Kidney capillary endothelial cell (primary cell): ENCODE measurements at regions not wholly inside any gene's neighbourhood (a gene's known extent, or its start where the extent isn't known, plus 50 kb on each side); places are given as distances from the start of the nearest gene placed in this dataset.
"Not testable (repeated sequence)": the region's sequence is repeated elsewhere in the genome, so short reads cannot be mapped to it uniquely, and the experiment has no call there.

Experiments
- DNase-seq: peaks from one replicate; pipeline ENCODE4 v3.0.0-alpha.2; 2018; ENCODE audit warnings: low spot score

DNA sequence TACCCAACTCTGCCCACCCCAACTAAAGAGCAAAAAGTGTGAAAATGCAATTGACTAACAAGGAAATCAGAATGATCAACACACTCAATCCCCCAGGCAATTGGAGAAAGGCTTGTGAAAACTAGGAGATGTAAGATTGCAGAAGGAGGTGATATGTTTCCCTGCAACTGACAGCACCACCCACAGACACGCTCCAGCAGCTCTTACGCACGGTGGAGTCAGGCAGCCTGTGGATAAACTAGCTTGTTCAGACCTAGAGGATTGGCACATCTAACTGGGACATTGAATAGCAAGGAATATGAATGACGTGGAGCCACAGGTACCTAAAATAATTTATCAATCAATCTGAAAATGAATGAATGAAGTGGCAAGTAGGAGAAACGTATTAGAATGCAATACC, 125.7 kb upstream of the MYO3A start:
- no peak for DNase-seq

DNA sequence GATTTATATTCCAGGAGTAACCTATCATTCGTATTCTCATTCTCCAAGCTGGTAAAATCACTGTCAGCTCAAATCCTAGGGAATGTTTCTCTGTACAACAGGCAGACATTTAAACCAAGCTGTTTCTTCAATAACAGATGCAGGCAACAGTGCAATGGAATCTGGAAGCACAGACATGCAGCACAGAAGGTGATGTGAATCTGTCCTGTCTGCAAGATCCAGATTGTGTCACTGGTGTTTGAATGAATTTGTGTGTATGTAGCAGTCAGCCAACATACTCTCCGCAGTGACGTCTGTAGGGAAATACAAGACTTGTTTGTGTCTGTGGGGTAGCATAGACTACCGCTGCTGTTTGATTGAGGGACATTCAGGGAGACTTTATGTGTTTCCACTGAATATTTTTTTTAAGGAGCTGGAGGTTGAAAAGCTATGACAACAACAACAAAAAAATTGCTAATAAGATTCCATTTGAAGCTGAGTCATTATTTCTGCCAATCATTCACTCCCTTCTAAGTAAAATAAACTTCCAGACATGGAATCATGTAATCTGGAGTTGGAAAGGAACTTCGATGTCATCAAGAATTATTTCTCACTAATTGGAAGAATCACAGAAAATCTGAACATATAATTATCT, 122.9 kb upstream of the MYO3A start:
- no peak for DNase-seq

DNA sequence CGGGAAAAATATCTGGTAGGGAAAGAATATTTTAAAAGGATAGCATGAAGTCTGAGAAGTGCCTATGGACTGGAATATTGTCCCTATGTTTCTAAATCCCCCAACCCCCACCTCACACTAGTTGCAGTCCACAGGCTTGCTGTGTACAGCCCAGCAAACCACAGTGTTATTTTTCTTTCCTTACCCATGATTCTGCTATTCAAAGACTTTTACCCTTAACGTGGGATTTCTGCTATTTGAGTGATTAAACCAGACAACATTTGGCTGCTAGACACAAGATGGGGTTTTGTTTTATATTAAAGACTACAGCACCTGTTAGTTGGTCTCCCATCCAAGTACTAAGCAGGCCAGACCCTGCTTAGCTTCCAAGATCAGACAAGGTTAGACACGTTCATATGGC, 120.5 kb upstream of the MYO3A start:
- DNase-seq = no peak

DNA sequence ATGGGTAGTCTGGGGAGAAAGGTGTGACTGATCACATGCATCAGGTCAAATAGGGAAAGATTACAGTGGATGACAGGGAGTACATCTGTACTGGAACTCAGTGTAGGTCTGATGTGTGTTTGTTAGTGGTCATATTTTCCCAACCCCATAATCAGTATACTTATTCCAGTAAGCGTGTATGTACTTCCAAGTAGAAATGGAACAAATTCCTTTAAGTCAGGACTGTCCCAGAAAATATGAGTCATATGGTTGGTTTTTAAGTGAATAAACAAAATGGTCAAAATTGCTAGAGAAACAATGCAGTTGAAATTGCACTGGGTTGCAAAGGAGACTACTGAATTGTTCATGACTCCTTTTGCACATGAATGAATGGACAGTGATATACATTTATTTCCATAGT, 118.8 kb upstream of the MYO3A start:
- DNase-seq = no peak

DNA sequence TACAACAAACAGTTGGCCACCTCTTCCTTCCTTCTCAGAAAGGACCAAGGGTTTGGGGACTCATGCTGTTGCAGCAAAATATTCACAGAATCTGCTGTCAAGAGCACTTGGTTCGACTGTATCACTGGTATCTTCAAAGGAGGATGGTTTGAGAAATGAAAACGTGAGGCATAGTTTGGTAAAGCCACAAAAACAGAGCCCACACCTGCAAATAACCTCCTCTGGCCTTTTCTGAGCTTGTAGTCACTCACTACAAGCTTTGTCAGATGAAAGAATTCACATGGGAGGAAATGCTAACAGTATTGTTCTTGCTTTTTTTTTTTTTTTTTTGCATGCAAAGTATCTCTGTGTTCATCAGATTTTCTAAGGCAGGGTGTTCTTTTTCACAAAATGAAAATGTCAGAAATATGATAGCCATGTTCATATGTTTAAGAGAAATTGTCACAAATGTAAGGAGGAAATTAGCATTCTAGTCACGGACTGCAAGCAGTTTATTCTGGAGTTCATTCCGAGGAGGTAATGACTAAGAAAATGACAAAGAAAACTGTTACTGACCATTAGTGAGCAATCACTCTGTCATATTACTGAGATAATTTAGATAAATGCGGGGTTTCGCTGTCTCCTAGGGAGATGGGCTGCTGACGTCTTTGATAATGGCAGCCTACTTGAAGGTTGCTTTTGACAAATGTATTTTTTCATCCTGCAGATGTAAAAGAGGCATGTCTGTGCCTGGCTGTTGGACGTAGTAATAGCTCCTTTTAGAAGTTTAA, 117.8 kb upstream of the MYO3A start:
- DNase-seq = no peak

DNA sequence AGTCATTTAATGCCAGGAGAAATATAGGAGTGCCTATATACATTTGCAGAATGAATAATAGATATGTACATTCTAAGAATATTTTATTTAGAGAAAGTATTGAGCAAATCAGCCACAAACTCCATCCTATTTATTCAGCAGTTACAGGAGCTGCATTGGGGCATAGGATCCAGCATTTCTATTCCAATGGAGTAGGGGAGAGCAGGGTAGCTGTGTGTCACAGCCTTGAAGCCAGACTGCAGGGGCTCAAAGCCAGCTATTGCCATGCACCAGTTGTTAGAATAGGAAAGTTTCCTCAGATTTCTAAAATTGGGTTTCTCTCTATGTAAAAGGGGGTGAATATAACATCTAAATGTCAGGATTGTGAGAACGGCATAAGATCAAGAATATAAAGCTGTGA, 116.8 kb upstream of the MYO3A start:
- DNase-seq = no peak

DNA sequence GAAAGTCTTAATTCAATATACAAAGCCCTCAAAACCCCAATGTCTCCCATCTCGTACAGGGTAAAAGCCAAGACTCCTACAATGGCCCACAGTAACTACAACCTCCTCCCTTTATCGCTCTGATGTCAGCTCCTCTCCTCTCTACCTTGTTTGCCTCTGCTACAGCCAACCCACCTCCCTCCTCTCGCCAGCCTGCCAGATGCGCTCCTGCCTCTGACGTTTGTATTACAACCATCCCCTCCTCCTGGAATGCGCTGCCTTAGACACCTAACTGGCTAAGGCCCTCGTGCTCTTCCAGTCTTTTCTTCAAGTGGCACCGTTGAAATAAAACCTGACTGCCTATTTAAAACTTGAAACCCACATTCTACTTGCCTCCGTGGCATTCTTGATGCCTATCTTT, 115.3 kb upstream of the MYO3A start:
- DNase-seq = no peak

DNA sequence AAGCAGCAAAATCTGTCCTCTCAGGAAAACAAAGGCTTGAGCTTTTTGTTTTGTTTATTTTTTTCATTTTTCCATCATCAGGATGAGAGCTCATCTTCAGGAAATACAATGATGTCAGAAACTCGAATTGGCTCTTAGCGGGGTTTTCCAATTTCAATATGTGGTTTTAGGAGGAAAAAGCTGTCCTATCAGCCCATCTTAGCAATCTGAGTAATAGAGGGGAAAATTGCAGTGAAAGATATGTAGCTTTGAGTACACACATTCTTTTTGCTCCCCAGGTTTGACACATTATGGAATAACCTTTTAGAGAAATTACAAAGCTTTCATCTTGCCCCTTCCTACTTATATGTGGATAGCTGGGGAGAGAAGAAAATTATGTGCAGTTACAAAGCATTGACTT, 113.6 kb upstream of the MYO3A start:
- DNase-seq = no peak

DNA sequence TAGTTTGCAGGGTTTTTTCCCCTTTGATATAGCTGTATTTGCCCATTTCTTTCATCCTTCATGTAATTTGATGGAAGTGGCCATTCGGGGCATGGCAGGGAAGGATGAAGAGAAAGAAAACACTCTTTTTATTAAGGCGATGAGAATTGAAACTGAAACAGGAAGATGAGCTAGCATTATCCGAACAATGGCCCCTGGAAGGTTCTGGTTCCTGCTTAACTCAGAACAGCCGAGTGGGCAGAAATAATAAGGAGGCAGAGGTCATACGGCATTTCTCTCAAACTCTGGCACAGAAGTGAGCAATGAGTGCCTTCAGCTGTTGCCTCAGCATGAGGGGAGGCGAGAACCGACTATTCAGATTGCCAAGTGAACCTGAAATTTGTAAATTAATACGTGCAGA, 113.2 kb upstream of the MYO3A start:
- DNase-seq = no peak

DNA sequence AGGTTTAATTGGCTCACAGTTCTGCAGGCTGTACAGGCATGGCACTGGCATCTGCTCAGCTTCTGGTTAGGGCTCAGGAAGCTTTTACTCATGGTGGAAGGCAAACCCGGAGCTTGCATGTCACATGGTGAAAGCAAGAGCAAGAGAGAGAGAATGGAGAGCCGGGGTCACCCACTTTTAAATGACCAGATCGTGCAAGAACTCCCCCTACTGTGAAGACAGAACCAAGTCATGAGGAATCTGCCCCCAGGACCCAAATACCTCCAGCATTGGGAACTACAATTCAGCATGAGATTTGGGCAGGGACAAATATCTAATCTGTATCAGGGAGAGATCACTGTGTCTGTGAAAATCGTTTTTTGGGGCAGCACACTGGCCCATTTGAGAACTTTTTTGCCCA, 110.0 kb upstream of the MYO3A start:
- DNase-seq = no peak

DNA sequence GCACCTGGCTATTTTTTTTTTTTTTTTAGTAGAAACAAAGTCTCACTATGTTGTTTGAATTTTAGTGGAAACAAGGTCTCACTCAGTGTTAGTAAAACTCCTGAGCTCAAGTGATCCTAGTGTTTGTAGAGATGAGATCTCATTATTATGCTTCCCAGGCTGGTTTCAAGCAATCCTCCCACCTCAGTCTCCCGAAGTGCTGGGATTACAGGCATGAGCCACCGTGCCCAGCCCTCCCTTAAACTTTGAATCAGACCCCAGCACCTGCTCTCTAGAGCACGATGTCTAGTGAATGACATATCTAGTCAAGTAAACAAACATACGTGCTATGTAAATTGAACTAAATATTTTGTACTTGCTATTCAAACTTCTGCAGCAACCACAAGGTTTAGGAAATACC, 105.6 kb upstream of the MYO3A start:
- DNase-seq = no peak

DNA sequence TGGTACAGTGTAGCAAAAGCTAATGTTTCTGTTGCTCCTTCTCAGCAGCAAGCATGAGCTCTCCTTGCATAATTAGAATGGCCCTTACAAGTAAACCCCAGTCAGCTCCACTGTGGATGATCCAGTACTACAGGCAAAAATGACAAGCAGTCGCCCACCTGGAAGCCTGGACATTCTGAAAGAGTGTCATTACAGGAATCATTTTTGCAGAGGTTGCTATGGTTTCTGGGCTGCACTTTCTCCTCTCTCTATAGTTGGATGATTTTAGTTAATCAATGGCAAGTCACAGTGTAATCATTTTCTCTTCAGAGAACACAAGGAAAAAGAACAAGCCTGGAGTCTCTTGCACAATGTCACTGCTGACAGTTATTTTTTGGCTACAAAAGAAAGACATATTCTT, 102.9 kb upstream of the MYO3A start:
- DNase-seq = no peak

DNA sequence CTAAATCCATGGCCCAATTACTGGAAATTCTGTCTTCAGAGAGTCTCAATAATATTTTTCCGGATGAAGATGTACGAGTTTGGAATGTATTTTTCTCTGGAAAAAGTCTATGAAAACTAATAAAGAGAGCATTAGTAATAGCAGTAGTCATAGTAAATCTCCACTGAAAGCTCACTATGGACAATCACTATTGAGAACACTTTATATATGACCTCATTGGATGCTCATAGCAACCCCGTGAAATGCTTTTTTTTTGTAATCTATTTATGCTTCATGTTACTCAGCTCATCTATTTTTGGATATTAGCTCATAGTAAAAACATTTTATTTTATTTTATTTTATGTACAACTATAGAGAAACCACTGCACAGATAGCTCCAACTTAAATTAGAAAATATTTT, 94.3 kb upstream of the MYO3A start:
- no peak for DNase-seq

DNA sequence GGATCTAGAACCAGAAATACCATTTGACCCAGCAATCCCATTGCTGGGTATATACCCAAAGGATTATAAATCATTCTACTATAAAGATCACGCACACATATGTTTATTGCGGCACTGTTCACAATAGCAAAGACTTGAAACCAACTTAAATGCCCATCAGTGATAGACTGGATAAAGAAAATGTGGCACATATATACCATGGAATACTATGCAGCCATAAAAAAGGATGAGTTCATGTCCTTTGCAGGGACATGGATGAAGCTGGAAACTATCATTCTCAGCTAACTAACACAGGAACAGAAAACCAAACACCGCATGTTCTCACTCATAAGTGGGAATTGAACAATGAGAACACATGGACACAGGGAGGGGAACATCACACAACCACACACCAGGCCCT, 93.2 kb upstream of the MYO3A start:
- not testable (repeated sequence) for DNase-seq

DNA sequence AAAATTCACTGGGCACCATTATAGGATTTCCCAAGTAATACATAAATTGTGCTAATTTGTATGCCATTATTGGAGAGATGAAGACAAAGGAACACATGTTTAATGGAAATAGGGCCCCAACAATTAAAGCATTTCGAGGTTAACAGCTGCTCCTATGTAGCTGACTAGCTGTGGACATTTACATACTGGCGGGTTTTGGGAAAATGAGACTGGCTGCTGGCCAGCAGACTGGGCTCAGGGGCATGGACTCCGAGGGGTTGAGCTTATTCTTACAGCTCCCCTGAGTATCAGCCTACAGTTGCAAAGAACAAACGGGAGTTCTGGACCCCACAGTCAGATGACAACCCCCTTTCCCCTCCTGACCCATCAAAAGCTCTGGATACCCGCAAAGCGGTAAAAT, 91.9 kb upstream of the MYO3A start:
- no peak for DNase-seq

DNA sequence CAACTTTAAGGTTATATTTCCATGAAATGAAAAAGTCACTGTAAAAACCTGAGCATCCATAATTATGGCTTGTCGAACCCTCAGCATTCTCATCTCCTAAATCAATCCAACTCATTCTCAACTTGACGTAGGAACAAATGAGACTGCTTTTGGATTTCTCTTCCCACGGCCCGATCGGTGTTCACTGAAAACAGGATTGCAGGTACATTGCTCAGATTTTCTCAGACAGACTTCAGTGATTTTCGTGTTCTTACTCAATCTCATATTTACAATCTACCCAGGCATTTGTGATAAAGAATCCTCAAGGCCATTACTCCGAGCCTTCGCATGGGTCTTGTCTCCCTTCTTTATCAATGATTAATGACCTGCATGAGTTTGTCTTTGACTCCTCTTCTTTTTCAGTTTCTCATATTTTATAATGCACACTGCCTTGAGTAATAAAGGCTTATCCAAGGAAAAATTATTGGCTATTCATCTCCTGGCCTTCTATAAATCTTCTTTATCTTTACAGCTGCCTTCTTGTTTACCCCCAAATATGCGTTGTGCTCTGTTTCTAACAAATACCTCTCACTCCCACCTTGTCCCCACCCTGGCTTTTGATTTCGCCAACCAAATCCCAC, 90.4 kb upstream of the MYO3A start:
- DNase-seq = no peak

DNA sequence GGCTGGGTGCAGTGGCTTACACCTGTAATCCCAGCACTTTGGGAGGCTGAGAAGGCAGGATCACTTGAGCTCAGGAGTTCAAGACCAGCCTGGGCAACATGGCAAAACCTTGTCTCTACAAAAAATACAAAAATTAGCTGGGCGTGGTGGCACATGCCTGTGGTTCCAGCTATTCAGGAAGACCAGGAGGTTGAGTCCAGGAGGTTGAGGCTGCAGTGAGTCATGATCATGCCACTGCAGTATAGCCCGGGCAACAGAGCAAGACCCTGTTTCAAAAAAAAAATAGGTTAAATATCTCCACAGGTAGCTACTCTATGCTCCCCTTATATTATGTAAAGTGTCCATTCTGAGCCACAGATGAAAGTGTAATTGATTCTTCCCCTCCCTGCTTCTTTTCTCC, 89.3 kb upstream of the MYO3A start:
- not testable (repeated sequence) for DNase-seq

DNA sequence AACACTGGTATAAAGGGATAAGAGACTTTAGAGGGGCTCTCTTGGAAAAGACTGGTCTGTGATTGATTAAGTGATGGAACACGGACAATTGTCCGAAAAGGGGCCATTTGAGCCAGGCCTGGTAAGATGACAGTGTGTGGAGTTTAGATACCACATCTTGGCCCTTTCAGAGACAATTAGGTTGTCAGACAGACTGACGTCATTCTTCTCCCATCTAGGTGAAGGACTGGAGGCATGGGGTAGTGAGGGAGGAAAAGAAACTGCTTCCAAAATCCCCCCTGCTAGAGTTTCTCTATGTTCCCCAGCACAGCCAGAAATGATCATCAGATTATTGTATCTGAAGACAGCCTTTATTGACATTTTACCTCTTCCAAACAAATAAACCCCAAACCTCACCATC, 84.8 kb upstream of the MYO3A start:
- DNase-seq = no peak

DNA sequence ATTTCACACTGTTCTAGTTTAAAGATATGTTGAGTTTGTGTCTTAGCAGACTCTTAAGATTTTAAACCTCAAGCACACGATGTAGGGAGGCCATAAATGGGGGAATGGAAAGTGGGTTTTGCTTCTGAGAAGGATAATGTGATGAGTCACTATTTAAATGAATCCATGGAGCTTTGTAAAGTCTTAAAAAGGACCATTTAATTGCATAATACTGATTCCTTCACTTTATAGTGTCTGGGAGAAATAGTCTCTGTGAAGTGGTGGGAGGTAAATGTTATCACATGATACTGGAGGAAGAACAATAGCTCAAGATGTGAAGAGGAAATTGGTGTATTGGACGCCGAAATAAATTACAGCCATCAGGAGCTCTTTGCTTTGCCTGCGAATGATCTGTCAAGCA, 84.0 kb upstream of the MYO3A start:
- DNase-seq = no peak

DNA sequence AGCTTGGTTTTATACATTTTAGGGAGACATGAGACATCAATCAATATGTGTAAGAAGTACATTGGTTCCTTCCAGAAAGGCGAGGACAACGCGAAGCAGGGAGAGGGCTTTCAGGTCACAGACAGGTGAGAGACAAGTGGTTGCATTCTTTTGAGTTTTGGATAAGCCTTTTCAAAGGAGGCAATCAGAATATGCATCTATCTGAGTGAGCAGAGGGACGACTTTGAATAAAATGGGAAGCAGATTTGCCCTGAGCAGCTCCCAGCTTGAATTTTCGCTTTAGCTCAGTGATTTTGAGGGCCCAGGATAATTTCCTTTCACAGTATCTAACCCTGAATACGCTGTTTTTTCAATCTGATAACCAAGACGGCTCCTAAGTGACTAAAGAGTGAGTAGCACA, 82.5 kb upstream of the MYO3A start:
- DNase-seq = no peak

DNA sequence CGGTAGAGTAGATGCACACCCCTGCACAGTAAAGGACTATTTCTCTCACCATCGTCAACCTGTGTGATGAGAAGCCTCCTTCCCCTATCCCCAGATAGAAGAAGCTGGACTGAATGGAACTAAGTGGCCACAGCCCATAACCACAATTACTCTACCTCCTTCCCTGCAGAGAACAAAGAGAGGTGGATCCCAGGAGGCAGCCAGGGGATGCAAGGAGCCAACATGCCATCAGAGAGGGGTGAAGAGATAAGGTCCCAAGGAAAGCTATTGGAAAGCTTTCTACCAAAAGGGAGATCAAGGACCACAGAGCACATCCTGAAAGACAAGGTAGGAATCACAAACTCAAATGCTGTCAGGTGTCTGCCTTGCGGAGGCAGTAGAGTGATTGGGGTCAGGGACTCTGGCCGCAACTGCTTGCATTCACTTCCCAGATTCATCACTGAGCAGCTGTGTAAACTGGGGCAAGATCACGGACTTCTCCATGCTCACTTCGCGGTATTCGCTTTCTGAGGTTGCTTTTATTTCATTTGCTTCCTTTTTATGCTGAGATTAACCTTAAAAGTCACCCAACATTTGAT, 81.6 kb upstream of the MYO3A start:
- DNase-seq = no peak

DNA sequence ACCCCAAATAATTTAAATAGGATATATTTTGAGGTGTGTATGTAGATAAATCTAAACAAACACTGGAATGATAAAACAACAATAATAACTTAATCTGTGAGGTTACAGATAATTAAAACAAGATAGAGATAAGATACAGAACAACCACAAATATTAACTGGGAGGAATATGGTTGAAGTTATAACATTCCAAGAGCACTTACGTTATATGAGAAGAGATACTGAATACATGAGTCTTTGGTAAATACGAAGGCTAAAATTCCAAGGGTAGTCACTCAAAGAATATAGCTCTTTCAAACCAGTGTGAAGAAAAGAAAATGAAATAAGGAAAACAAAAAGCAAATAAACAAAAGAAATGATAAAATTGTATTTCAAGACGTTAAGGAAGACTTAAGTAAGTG, 76.0 kb upstream of the MYO3A start:
- DNase-seq = no peak

DNA sequence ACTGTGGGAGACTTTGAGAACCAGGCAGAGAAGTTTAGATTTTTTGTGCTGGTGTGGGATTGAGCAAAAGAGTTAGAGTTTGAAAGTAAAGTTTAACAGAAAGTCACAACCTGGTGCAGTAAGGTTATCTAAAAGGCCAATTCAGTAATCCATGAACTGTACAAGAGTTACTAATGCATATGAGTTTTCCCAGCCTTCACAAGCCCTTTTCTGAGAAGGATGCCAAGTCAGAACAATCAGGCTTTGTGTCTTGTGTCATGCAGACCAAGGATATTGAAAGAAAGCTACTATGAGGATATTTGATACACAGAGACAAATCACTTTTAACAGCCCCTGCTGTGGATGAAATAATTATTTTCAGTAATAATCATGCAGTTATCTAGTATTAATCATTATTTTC, 68.8 kb upstream of the MYO3A start:
- no peak for DNase-seq
